Inflammatory macrophage treated with lipopolysaccharide for 1 hour (primary cell): ENCODE measurements at regions not wholly inside any gene's neighbourhood (a gene's known extent, or its start where the extent isn't known, plus 50 kb on each side); places are given as distances from the start of the nearest gene placed in this dataset.
"Not testable (repeated sequence)": the region's sequence is repeated elsewhere in the genome, so short reads cannot be mapped to it uniquely, and the experiment has no call there.

Source experiments
- DNase-seq, 2 donors: peaks; one replicate each; pipeline ENCODE4 v3.0.0-alpha.2; 2020 to 2022

GRCh38 chr12:65740873-65741600 is 83.2 kb upstream of the HMGA2 start:
- peak; percentile 33 to 64 for DNase-seq

- DNase-seq = no peak
Measured at GRCh38 chr12:65741656-65742017, 82.6 kb upstream of the HMGA2 start.

DNA sequence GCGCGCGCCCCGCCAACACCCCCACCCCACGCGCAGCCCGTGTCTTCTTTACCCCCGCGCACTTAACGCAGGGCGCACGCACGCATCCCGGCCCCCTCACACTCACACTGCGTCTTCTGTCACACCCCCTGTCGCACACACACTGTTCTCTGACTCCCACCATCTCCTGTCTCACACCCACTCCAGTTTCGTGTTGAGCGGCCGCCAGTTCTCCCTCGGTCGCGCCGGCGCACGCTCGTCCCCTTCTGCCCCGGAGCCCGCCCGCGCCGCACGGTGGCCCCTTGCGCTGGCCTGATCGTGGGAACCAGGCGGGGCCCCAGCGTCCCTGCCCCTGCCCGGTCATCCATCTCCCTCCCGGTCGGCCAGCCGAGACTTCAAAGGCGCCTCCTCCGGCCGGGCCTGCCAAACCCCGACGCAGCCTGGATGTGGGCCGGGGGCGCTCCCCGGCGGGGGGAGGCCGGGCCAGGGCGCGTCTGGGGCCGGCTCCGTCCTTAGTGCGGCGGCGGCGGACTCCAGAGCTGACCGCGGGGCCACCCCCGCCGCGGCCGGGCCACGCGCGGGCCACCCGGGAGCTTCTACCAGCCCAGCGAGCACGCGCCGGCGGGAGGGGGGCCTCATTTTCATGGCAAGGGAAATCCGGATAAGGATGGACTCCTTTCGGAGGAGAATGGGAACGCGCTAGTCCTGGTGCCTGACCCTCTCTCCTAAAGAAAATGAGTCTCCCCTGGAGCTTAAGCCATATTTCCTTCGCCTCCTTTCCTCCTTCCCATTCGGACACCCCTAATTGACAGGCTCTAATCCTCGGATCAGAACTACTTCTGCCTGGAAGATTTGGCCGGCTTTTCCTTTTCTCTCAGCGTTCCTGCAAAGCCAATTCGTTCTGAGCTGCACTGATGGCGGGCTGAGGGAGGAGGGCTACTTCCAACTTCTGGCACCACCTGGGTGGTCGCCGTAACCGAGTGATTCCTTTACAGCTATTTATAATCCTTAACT is 82.0 kb upstream of the HMGA2 start:
- no peak for DNase-seq

DNA sequence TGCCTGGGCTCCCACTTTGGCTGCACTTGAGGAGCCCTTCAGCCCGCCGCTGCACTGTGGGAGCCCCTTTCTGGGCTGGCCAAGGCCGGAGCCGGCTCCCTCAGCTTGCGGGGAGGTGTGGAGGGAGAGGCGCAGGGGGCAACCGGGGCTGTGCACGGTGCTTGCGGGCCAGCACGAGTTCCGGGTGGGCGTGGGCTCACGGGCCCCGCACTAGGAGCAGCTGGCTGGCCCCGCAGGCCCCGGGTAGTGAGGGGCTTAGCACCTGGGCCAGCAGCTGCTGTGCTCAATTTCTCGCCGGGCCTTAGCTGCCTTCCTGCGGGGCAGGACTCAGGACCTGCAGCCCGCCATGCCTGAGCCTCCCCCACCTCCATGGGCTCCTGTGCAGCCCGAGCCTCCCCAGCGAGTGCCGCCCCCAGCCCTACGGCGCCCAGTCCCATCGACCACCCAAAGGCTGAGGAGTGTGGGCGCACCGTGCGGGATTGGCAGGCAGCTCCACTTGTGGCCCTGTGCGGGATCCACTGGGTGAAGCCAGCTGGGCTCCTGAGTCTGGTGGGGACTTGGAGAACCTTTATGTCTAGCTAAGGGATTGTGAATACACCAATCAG is 79.9 kb upstream of the HMGA2 start:
- DNase-seq = not testable (repeated sequence)

GRCh38 chr12:65747338-65747737 is 76.9 kb upstream of the HMGA2 start:
- no peak for DNase-seq

DNA sequence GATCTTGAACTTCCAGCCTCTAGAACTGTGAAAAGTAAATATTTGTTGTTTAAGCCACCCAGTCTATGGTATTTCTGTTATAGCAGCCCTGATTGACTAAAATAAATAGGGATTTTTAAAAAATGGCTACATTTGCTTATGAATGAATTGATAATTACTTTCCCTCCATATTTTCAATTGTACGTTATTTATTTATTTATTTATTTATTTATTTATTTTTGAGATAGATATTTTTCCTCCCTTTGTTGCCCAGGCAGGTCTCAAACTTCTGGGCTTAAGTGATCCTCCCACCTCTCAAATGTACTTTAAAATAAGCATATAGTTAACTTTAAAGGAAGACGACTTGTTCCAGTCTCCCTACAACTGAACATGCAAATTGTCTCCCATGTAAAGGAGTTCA is 76.0 kb upstream of the HMGA2 start:
- no peak for DNase-seq

GRCh38 chr12:65754290-65754689 is 70.0 kb upstream of the HMGA2 start:
- DNase-seq = no peak

- no peak for DNase-seq
Measured at GRCh38 chr12:65754744-65755595, 69.3 kb upstream of the HMGA2 start.

GRCh38 chr12:65755596-65755978 is 68.7 kb upstream of the HMGA2 start:
- DNase-seq = no peak

- no peak for DNase-seq
Measured at GRCh38 chr12:65756267-65756666, 68.0 kb upstream of the HMGA2 start.

GRCh38 chr12:65756956-65757511 is 67.2 kb upstream of the HMGA2 start:
- no peak for DNase-seq

DNA sequence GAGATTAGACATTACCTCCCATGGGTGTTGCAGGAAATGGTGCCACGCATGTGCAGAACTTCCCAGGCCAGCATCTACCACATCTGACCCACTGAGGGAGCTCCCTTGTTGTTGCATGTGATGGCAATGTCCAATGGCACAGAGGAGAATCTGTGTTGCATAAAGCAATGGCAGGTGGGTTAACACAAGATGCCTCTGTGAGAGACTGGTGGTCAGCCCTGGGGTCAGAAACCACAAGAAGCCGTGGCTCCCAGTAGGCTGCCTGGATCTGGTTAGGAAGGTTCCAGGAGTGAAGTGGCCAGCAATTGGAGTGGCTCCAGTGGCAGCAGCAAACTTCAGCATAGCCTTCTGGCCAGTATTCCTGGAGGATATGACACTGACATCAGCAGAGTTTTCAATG is 65.9 kb upstream of the HMGA2 start:
- DNase-seq = no peak

DNA sequence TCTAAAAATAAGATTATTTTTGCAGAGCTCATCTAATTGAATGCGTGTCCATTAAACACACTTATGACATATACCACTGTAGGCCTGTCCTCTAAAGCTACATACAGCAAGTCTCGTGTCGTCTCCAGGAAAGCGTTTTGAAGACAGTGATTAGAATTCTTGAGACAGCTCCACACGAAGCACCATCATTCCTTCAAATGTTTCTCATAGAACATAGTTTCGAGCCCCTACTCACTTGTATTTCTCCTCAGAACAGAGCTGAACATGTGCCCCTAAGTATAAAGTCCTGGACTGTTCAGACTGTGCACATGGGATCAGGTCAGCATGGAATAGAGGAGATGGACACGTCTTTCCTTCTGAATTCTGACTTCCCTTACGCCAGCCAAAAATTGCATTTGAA is 64.5 kb upstream of the HMGA2 start:
- no peak for DNase-seq

- no peak for DNase-seq
Measured at GRCh38 chr12:65761301-65761700, 63.0 kb upstream of the HMGA2 start.

DNA sequence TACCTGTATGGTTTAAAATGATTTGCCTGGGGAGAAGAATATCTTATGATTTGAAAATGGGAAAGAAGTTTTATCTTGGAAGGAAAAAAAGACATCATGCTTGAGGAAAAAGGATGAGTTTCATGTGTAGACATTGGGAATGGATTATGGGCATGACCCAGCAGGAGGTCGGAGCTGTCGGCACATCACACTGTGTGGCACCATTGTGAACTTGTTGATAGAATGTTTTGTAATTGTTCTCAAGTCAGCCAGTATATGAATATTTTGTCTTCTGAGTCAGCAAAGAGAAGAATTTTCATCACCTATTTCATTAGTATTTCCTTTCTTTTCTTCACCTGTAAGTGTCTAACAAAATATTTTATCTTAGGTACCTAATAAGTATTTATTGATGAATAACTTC is 60.0 kb upstream of the HMGA2 start:
- DNase-seq = no peak

DNA sequence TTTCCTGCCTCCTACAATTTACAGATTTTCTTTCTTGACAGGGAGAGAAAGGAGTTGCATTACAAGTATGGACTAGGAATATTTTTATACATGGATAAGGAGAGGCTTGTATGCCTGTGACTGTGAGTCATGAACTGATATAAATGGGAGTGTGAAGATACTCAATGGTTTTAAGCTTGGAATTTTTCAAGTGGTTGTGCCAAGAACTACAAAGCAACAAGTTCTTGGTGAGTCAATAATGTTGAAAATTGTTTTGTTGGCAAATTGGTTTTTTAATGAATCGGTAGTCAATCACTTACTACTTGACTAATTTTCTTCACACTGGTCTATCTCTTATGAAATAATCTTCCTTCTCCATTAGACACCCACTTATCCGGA is 58.9 kb upstream of the HMGA2 start:
- DNase-seq = no peak

GRCh38 chr12:65769880-65770279 is 54.4 kb upstream of the HMGA2 start:
- no peak for DNase-seq
